GM13976 (cell line): ENCODE measurements at regions not wholly inside any gene's neighbourhood (a gene's known extent, or its start where the extent isn't known, plus 50 kb on each side); places are given as distances from the start of the nearest gene placed in this dataset.
A peak's percentile ranks its signal among the peaks of the same experiment; 100 is the strongest.

Experiments used
- DNase-seq: peaks from one replicate; pipeline ENCODE4 v3.0.0; 2012; ENCODE audit warnings: low spot score
- in situ Hi-C: fragments of 300-500 bp; cut with MboI; formaldehyde crosslinking; loops from one replicate; pipeline ENCODE4 v1.12.0; 2022; ENCODE audit warnings: low sequenced_read_pairs, mixed read lengths, inconsistent platforms; ENCODE audit not compliant: unreplicated experiment
- TF ChIP-seq, protein P1 (sequence below): IDR thresholded peaks from 2 replicates; pipeline ENCODE4 v1.5.1; 2012; ENCODE audit warnings: borderline replicate concordance, mild to moderate bottlenecking; ENCODE audit not compliant: insufficient read depth; ENCODE audit errors: extremely low read depth, missing control alignments, control extremely low read depth

DNA sequence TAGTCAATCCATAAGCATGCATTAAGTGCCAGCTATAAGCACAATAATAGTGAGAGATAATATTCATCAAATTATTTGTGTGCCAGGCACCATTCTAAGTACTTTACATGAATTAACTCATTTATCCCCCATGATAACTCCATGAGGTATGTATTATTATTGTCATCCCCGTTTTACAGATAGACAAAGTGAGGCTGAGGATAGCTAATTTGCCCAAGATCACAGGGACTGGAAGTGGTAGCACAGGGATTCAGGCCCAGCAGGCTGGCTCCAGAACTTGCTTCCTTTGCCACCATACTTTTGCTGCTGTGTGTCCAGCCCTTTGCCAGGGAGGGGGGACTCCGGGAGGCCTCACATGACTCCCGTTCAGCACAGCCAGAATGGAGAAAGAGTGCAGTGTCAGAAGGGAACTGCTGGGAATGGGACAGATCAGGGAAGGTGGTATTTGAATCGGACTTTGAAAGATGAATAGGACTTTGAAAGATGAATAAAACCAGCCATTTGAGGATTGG, 128.0 kb upstream of the PWP1 start:
- TF ChIP-seq, protein P1, sequence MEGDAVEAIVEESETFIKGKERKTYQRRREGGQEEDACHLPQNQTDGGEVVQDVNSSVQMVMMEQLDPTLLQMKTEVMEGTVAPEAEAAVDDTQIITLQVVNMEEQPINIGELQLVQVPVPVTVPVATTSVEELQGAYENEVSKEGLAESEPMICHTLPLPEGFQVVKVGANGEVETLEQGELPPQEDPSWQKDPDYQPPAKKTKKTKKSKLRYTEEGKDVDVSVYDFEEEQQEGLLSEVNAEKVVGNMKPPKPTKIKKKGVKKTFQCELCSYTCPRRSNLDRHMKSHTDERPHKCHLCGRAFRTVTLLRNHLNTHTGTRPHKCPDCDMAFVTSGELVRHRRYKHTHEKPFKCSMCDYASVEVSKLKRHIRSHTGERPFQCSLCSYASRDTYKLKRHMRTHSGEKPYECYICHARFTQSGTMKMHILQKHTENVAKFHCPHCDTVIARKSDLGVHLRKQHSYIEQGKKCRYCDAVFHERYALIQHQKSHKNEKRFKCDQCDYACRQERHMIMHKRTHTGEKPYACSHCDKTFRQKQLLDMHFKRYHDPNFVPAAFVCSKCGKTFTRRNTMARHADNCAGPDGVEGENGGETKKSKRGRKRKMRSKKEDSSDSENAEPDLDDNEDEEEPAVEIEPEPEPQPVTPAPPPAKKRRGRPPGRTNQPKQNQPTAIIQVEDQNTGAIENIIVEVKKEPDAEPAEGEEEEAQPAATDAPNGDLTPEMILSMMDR, result no peak
- in situ Hi-C loops, result no loop called here
- DNase-seq, result no peak

- TF ChIP-seq, protein P1, result no peak
- no peak for DNase-seq
- in situ Hi-C loops, result no loop called here
Observed at GRCh38 chr12:107558141-107558815, 127.3 kb upstream of the PWP1 start.

GRCh38 chr12:107558816-107559382, 126.7 kb upstream of the PWP1 start:
- DNase-seq, result no peak
- in situ Hi-C loops, result no loop called here
- TF ChIP-seq, protein P1, result no peak

- DNase-seq, result no peak
- TF ChIP-seq, protein P1, result no peak
- in situ Hi-C loops, result no loop called here
Observed at GRCh38 chr12:107560165-107560898, 125.3 kb upstream of the PWP1 start.

DNA sequence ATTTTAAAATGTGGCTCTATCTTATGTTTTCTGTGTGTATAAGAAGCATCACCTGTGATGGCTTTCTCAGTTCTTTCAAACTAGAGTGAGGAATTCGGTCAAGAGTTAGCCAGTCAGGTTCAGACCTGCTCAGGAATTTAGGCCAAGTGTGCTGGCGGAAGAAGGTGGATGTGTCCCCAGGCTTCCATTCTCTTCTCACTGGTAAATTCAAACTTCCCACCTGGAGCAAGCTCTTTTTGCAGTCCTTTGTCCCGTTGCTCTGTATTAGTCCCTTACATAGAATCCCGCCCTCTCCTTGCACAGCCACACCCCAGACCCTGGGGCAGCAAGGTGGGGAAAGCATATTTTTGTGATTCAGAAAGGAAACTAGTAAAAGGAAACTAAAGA, 124.7 kb upstream of the PWP1 start:
- TF ChIP-seq, protein P1, result no peak
- DNase-seq, result no peak
- in situ Hi-C loops, result no loop called here

- in situ Hi-C loops, result no loop called here
- DNase-seq, result no peak
- TF ChIP-seq, protein P1, result peak; percentile 44
Observed at GRCh38 chr12:107564946-107565345, 120.7 kb upstream of the PWP1 start.
